T-helper 9 cell (primary cell): ENCODE measurements at regions not wholly inside any gene's neighbourhood (a gene's known extent, or its start where the extent isn't known, plus 50 kb on each side); places are given as distances from the start of the nearest gene placed in this dataset.

ENCODE experiments used
- DNase-seq: peaks from one replicate; pipeline ENCODE4 v3.0.0-alpha.2; 2020

DNA sequence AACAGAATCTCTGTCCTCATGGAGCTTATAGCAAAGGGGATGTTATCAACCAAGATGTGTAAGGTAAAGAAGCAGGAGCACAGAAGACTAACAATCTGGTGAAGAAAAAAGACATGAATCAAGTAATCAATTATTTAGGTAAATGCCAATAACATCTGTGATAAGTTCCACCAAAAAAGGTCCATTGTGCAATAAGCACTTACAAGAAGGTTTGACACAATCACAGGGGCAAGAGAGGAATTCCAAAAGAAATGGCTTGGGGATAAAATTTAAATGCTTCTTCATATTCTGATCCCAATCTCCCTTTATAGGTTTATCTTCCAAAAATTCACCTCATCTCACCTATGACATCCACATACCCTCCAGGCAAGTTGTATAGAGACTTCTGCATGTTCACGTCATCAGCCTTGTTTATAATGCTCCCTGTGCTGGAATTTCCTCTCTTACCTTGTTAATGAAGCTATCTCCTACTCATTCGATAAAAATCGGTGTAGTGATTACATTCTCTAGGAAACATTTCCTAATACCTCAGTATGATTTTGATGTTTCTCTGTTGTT, 53.6 kb upstream of the DPT start:
- DNase-seq, result no peak

DNA sequence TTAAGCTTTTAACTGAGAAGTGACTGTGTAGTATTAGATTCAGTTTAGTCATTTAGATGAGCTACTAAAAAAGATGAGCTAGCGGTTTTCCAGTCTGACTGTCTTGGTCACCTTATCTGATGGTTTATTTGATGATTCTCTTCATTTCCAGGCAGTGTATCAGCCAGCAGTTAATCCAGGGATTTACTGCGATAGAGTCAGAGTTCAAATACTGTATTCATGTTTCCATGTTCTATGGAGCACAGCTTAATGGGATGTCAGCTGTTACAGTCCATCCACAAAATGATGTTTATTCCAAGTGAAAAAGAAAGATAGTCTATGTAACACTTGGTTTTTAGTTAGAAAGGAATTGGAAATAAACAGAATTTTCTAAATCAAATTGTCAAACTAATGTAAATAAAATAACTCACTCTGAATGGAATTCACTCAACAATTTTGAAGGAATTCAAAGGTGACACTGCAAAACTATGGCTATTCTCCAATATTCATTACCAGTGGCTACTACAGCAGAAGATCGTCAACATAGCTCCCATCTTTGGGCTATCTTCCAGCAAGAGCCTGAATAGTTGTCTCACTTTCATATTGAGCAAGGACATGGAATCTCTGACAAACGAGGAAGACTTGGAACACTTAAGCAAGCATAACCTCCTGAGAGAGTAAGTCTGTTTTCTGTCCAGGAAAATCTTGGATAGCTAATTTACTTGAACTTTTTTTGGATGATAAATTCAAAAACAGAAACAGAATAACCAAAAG, 54.6 kb upstream of the DPT start:
- no peak for DNase-seq

DNA sequence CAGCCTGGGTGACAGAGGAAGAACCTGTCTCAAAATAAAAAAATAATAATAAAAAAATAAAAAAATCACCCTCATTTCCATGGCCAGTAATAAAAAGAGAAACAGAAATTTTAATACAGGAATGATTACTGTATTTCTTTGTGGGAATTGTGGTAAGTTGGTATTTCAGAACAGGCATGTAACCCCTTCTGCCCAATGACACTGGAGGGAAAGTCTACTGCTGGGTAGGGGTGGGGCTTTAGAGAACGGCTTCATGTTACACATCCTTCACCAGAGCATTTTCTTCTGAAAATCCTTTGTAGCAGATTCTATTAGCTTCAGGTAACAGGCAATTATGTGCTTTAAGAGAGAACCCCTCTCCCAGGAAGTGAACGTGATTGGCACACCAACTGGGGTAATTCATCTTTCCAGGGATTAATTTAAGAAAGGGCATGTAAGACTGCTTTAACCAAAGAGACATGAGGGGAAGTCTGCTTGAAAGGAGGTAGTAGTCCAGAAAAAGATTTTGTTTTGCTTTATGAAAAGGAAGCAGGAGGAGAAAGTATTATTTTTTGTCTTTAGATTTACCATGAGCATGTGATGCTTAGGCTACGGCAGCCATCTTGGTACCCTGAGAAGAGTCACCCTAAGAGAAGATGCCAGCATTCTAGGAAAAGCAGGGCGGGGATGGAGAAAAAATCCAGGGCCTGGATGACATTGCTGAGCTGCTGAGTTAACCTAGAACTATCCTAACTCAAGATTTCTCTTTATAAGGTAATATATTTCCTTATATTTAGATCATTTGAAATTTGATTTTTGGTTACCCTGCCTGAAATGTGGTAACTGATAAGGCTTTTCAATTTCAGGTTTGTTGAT, 57.7 kb upstream of the DPT start:
- DNase-seq, result no peak

DNA sequence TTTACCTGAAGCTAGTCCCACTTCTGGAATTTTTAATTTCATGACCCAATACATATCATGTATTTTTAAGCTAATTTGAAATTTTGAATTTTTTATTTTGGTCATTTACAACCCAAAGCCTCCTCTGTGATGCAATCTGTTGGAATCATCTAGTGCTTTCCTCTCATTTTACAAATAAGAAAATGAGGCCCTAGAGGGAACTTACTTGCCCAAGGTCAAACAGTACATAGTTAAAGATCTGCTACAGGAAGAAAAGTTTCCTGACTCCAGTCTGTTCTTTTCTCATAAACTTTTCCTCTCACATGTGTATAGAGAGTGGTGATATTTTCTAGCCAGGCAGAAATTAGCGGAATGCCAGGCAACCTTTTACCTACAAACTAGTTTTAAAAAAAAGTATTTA, 59.3 kb upstream of the DPT start:
- DNase-seq, result no peak

GRCh38 chr1:168789501-168789900, 60.5 kb upstream of the DPT start:
- no peak for DNase-seq

- no peak for DNase-seq
Measured at GRCh38 chr1:168792142-168792541, 63.1 kb upstream of the DPT start.

GRCh38 chr1:168792592-168793125, 63.7 kb upstream of the DPT start:
- no peak for DNase-seq

DNA sequence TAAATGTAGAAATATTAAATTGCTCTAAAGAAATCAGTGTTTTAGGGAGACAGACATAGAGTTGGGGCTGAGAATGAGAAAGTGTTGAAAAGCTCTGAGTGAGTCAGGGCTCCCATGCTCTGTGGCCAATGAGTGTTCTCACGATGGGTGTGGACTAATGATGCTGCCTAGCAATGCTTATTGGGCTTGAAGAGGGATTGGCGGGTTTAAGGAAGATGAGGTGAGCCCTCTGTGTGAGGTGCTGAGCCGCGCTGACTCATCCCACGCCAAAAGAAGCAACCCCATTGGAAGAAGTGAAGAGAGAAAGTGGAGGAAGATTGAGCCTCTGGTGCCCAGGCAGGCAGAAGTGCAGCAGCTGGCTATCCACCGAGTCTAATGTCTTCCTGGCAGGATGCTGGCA, 65.1 kb upstream of the DPT start:
- DNase-seq, result no peak

GRCh38 chr1:168795681-168796080, 66.7 kb upstream of the DPT start:
- DNase-seq, result no peak

DNA sequence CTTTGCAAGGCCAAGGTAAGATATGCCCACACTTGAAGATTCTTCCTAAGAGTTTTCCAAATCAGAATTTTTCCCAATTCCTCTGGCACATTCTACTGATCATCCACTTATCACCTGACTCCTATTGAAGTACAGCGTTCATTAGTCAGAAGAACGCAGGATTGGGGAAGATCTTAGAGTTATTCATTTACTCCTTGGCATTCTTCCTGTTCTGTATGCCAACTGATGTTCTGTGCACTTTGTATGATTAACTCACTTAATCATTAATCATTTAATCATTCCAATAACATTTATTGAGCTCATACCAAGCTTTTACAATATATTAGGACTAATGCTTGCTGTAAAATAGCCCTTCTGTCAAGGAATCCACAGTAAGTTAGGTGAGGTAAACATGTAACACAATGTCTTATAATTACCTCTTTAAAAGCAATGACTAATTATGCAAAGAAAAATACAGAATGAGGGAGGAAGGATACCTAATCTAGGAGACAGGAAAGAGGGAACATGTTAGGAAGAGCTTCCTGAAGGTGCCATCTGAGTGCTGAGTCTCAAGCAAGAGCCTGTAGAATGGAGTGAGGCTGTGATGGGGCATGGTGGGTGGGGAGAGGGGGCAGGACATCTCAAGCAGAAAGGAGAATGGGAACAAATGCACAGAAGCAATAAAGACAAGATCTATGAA, 71.1 kb upstream of the DPT start:
- DNase-seq, result no peak

DNA sequence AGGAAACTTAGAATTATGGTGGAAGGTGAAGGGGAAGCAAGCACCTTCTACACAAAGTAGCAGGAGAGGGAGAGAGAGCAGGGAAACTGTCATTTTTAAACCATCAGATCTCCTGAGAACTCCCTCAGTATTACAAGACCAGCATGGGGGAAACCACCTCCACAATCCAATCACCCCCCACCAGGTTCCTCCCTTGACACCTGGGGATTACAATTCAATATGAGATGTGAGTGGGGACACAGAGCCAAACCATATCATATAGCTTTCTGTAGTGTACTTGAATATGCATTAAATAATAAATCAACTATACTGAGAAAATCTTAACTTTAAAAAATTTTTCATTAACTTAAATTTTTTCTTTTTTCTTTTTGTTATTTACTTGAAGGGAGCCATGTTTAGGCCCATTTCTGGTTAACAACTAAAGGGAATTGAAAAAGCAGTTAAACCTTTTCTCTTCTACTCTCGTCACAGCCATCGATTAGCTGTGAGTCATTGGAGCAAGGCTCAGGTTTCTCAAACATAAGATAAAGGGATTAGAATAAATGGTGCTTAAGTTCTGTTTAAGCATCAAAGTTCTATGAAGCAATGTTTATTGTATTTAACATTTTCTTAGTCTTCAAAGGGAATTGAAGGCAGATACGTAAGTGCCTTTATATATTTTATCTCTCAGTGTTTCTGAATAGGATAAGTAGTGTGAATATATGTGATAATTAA, 72.2 kb upstream of the DPT start:
- no peak for DNase-seq

DNA sequence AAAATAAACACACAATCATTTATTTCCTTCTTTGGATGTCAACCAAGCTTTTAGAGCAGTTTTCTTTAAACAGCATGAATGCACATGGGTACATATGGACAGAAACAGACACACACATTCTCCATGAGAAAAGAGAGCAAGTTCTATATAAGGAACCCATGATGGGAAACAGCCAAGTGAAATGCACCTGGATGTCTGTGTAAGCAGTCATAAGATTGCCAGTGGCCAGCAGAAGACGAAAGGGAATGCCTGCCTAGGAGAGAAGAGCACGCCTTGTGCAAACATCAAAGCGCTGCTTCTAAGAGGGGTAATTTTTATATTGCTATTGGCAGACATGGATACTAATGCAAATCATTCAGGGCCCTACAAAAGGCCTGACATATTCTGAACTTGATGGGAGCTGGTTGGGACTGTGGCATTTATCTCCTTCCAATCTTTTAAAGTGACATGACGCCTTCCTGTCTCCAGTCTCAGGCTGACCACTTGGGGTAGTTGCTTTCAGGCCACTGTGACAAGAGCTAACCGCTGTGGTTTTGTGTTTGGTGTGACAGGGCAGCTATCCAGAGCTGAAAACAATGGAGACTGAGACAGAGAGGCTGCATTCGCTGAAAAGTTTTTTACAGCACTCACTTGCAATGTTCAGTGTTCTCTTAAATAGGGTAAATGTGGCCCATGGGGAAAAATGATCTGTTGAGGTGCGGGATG, 75.0 kb upstream of the DPT start:
- no peak for DNase-seq

DNA sequence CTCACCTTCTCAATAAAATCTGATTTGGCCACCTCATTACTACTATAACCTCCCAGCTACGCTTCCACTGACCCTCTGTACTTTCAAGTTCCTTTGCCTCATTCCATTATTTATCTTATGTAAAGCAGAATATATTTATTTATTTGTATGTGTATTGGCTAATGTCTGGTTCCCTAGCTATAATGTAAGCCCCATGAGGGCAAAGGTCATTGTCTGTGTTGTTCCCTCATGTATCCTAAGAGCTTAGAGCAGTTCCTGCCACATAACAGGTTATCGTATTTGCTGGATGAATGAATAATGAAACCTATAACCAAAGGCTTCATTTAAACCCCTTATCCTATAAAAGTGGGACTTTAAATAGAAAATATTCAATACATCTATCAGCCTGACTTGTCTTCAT, 77.9 kb upstream of the DPT start:
- DNase-seq, result no peak

- no peak for DNase-seq
Measured at GRCh38 chr1:168811176-168811575, 82.2 kb upstream of the DPT start.

DNA sequence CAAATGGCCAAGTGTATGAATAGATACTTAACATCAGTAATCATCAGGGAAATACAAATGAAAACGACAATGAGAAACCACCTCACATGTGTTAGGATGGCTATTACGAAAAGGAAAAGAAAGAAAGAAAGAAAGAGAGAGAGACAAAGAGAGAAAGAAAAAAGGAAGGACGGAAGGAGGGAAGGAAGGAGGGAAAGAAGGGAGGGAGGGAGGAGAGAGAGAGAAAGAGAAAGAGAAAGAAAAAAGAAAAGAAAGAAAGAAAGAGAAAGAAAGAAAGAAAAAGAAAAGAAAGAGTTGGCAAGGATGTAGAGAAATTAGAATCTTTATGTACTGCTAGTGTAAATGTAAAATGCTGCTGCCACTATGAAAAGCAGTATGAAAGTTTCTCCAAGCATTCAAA, 90.7 kb upstream of the DPT start:
- no peak for DNase-seq

- DNase-seq, result no peak
Measured at GRCh38 chr1:168821434-168821833, 92.4 kb upstream of the DPT start.

GRCh38 chr1:168822911-168823310, 93.9 kb upstream of the DPT start:
- no peak for DNase-seq

- DNase-seq, result no peak
Measured at GRCh38 chr1:168823988-168824387, 95.0 kb upstream of the DPT start.

- no peak for DNase-seq
Measured at GRCh38 chr1:168824418-168825065, 95.5 kb upstream of the DPT start.

DNA sequence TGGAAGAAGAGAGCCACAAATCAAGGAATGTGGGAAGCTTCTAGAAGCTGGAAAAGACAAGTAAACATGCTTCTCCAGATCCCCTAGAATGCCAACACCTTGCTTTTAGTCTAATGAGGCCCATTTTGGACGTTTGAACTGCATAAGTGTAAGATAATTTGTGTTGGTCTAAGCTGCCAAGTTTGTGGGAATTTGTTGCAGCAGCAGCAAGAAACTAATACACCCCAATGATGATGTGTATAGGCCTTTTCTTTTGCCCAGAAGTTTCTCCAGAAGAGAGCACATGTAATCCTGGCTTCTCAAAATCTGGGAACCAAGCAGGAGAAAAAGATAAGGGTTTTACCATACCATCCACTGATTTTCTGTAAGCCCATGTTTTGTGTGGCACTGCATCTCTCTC, 96.1 kb upstream of the DPT start:
- DNase-seq, result no peak

DNA sequence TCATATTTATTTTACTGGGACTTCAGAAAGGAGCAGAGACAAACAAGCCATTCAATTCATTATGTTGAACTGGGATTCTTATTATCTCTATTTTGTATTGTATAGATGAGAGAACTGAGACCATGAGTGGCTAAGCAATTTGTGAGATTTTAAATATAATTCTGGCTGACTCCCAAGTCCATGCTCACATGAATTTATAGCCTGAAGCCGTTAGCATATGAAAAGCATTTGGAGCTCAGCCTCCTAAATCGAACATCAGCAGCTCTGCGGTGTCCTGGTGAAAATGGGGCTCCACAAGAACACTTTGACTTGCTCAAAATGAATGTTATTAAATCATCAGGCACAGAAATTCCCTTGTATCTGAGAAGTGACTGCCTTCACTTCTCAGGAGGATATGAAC, 96.8 kb upstream of the DPT start:
- DNase-seq, result no peak
